Glutamatergic neuron (in vitro differentiated cells): ENCODE measurements at regions not wholly inside any gene's neighbourhood (a gene's known extent, or its start where the extent isn't known, plus 50 kb on each side); places are given as distances from the start of the nearest gene placed in this dataset.

Experiments
- DNase-seq: peaks from one replicate; pipeline ENCODE4 v3.0.0; 2022
- H3K27ac Mint-ChIP-seq: one replicate; pipeline ENCODE4 v1.8.0; 2020; ENCODE audit warnings: mild to moderate bottlenecking, mixed read lengths, inconsistent platforms; ENCODE audit not compliant: unreplicated experiment
- H3K27me3 Mint-ChIP-seq: one replicate; pipeline ENCODE4 v1.8.0; 2020; ENCODE audit warnings: mild to moderate bottlenecking, moderate library complexity, mixed read lengths, inconsistent platforms; ENCODE audit not compliant: unreplicated experiment
- H3K36me3 Mint-ChIP-seq: one replicate; pipeline ENCODE4 v1.8.0; 2020; ENCODE audit warnings: mild to moderate bottlenecking, mixed read lengths, inconsistent platforms; ENCODE audit not compliant: unreplicated experiment
- H3K4me1 Mint-ChIP-seq: one replicate; pipeline ENCODE4 v1.8.0; 2020; ENCODE audit warnings: mild to moderate bottlenecking, low read depth, mixed read lengths, inconsistent platforms; ENCODE audit not compliant: unreplicated experiment
- H3K4me3 Mint-ChIP-seq: one replicate; pipeline ENCODE4 v1.8.0; 2020; ENCODE audit warnings: mild to moderate bottlenecking, mixed read lengths, inconsistent platforms; ENCODE audit not compliant: unreplicated experiment
- H3K9me3 Mint-ChIP-seq: one replicate; pipeline ENCODE4 v1.8.0; 2020; ENCODE audit warnings: mild to moderate bottlenecking, moderate library complexity, mixed read lengths, inconsistent platforms; ENCODE audit not compliant: unreplicated experiment
- TF ChIP-seq, protein P1 (sequence below): fragments of 200-600 bp; sonication (generic); IDR thresholded peaks from one replicate; pipeline ENCODE4 v1.5.0; 2021; ENCODE audit not compliant: partially characterized antibody, unreplicated experiment

DNA sequence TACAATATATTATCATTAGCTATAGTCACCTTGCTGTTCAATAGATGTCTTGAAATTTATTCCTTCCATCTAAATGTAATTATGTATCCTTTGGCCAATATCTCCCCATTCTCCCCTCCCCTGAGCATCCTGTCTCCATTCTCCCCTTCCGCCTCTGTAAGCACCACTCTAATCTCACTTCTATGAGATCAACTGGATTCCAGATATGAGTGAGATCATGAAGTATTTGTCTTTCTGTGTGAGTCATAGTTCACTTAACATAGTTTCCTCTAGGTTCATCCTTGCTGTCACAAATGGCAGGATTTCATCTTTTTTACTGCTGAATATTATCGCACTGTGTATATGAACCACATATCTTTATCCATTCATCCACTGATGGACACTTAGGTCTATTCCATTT lies 148.8 kb upstream of the NDN start:
- H3K27ac Mint-ChIP-seq, result no peak overlapping the region
- H3K36me3 Mint-ChIP-seq, result no peaks in the 10 kb centered on the region
- no peaks in the 10 kb centered on the region for H3K9me3 Mint-ChIP-seq
- no peak overlapping the region for H3K4me3 Mint-ChIP-seq
- TF ChIP-seq, protein P1, sequence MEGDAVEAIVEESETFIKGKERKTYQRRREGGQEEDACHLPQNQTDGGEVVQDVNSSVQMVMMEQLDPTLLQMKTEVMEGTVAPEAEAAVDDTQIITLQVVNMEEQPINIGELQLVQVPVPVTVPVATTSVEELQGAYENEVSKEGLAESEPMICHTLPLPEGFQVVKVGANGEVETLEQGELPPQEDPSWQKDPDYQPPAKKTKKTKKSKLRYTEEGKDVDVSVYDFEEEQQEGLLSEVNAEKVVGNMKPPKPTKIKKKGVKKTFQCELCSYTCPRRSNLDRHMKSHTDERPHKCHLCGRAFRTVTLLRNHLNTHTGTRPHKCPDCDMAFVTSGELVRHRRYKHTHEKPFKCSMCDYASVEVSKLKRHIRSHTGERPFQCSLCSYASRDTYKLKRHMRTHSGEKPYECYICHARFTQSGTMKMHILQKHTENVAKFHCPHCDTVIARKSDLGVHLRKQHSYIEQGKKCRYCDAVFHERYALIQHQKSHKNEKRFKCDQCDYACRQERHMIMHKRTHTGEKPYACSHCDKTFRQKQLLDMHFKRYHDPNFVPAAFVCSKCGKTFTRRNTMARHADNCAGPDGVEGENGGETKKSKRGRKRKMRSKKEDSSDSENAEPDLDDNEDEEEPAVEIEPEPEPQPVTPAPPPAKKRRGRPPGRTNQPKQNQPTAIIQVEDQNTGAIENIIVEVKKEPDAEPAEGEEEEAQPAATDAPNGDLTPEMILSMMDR, result no peak
- H3K4me1 Mint-ChIP-seq, result no peaks in the 10 kb centered on the region
- no peaks in the 10 kb centered on the region for H3K27me3 Mint-ChIP-seq
- DNase-seq, result no peak

DNA sequence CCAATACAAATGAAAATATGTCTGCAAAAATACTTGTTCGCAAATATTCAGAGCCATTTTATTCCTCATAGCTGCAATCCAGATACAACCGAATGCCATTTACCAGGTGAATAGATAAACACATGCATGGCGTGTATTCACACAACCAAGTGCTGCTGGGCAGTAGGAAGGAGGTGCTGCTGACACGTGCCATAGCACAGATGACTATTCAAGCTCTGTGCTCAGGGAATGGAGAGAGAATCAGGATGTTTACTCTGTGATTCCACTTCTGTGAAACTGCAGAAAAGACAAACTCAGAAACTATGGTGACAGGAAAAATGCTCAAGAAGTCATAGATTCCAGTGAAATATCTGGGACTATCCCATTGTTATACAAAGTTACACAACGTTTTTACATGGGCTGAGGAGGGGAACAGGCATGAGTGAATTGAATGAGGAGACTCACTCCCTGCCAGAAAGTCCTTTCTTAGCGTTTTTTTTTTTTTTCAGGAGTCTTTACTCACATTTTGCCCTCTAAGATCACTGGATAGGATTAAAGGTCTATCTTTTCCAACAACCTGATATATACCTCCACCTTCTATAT lies 152.9 kb upstream of the NDN start:
- Mint-ChIP-seq H3K36me3 (no peaks in the 10 kb centered on the region), H3K4me1 (no peaks in the 10 kb centered on the region), H3K4me3 (no peak overlapping the region), H3K27me3 (no peaks in the 10 kb centered on the region), H3K9me3 (no peaks in the 10 kb centered on the region), H3K27ac (no peak overlapping the region)
- TF ChIP-seq, protein P1, result no peak
- DNase-seq, result no peak

DNA sequence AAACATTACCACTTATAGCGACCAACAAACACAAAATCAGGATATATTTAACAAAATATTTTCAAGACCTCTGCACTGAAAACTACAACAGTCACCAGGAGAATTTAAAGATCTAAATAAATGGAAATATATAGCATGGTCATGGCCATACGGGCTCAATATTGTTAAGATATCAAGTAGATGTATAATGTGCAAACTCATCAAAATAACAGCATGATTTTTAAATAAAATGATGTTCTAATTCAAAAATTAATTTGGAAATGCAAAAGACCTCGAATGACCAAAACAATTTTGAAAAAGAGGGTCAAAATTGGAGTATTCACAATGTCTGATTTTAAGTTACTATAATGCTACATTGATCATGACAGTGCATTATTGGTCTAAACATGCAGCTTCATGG lies 159.1 kb upstream of the NDN start:
- Mint-ChIP-seq H3K4me3 (no peak overlapping the region), H3K27me3 (no peaks in the 10 kb centered on the region), H3K9me3 (peaks cover 2% of the 10 kb centered on the region), H3K4me1 (no peaks in the 10 kb centered on the region), H3K27ac (no peak overlapping the region), H3K36me3 (no peaks in the 10 kb centered on the region)
- no peak for DNase-seq
- TF ChIP-seq, protein P1, result no peak

DNA sequence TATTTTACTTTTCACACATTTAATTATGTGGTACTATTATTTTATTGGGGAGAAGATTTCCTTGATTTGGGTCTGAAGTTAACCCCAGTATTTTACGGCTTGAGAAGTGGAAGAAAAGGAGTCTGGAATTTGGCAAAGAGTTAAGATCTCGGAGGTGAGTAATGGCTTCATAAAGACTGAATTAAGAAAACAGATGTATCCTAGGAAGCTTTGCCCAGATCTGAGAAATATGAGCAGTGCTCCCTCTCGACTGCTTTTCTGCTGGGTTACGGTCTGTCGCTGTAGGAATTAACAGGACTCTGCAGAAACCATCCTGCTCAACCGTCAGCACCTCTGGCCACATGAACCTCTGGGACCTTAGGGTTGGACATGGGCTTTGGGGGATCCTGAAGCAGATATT lies 163.6 kb upstream of the NDN start:
- TF ChIP-seq, protein P1, result no peak
- no peaks in the 10 kb centered on the region for H3K4me1 Mint-ChIP-seq
- peaks cover 4% of the 10 kb centered on the region for H3K9me3 Mint-ChIP-seq
- H3K27me3 Mint-ChIP-seq, result no peaks in the 10 kb centered on the region
- H3K36me3 Mint-ChIP-seq, result no peaks in the 10 kb centered on the region
- DNase-seq, result no peak
- no peak overlapping the region for H3K4me3 Mint-ChIP-seq
- H3K27ac Mint-ChIP-seq, result no peak overlapping the region

DNA sequence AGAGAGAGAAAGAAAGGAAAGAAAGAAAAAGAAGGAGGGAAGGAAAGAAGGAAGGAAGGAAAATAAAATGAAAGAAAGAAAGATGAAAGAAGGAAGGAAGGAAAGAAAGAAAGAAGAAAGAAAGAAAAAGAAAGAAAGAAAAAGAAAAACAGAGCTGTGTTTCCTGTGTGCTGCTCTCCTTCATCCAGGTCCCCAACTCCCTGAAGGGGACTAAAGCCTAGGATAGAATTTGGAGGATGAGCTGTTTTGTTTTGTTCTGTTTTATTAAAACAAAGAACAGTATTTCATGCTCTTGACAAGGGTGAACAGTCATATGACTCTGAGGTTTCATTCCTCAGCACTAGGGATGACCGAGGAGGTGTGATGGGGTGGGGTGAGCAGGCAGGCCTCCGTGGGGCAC lies 164.8 kb upstream of the NDN start:
- Mint-ChIP-seq H3K27ac (no peak overlapping the region), H3K36me3 (no peaks in the 10 kb centered on the region), H3K4me3 (no peak overlapping the region), H3K9me3 (peaks cover 4% of the 10 kb centered on the region), H3K4me1 (no peaks in the 10 kb centered on the region), H3K27me3 (no peaks in the 10 kb centered on the region)
- TF ChIP-seq, protein P1, result no peak
- no peak for DNase-seq
